BE2C (cell line): ENCODE measurements at regions not wholly inside any gene's neighbourhood (a gene's known extent, or its start where the extent isn't known, plus 50 kb on each side); places are given as distances from the start of the nearest gene placed in this dataset.

Experiments
- DNase-seq: peaks from one replicate; pipeline ENCODE4 v3.0.0-alpha.2; 2020
- H3K27me3 ChIP-seq: fragments of 250-450 bp; sonication (Bioruptor Pico); 2 replicates; pipeline ENCODE4 v1.5.1; 2020; ENCODE audit warnings: mild to moderate bottlenecking
- H3K36me3 ChIP-seq: fragments of 250-450 bp; sonication (Bioruptor Pico); 2 replicates; pipeline ENCODE4 v1.5.1; 2020; ENCODE audit warnings: mild to moderate bottlenecking
- H3K4me1 ChIP-seq: fragments of 250-450 bp; sonication (Bioruptor Pico); 2 replicates; pipeline ENCODE4 v1.5.1; 2020
- H3K4me3 ChIP-seq: 2 replicates; pipeline ENCODE4 v1.5.1; 2011; ENCODE audit warnings: low read depth, low read length
- H3K9me3 ChIP-seq: fragments of 250-450 bp; sonication (Bioruptor Pico); 2 replicates; pipeline ENCODE4 v1.5.1; 2020
- CTCF ChIP-seq: IDR thresholded peaks from 2 replicates; pipeline ENCODE4 v1.5.1; 2012; ENCODE audit warnings: mild to moderate bottlenecking, low read depth, low read length

- no peak for TF ChIP-seq CTCF
- DNase-seq: no peak
- Histone ChIP-seq H3K9me3 (no peaks in the 10 kb centered on the region), H3K4me3 (no peak overlapping the region), H3K36me3 (no peaks in the 10 kb centered on the region), H3K4me1 (no peaks in the 10 kb centered on the region), H3K27me3 (no peaks in the 10 kb centered on the region)
These were observed 142.9 kb downstream of the TFAP2A start for GRCh38 chr6:10271982-10272381.

GRCh38 chr6:10269814-10270472, 144.9 kb downstream of the TFAP2A start:
- H3K4me1 ChIP-seq: no peaks in the 10 kb centered on the region
- no peak for DNase-seq
- H3K36me3 ChIP-seq: no peaks in the 10 kb centered on the region
- no peak overlapping the region for H3K4me3 ChIP-seq
- no peaks in the 10 kb centered on the region for H3K9me3 ChIP-seq
- TF ChIP-seq CTCF: no peak
- no peaks in the 10 kb centered on the region for H3K27me3 ChIP-seq

- Histone ChIP-seq H3K4me1 (no peaks in the 10 kb centered on the region), H3K27me3 (no peaks in the 10 kb centered on the region), H3K36me3 (no peaks in the 10 kb centered on the region), H3K9me3 (no peaks in the 10 kb centered on the region), H3K4me3 (no peak overlapping the region)
- TF ChIP-seq CTCF: no peak
- DNase-seq: no peak
These were observed 146.1 kb downstream of the TFAP2A start for GRCh38 chr6:10268611-10269310.

- TF ChIP-seq CTCF: no peak
- no peaks in the 10 kb centered on the region for H3K36me3 ChIP-seq
- no peak overlapping the region for H3K4me3 ChIP-seq
These were observed 146.8 kb downstream of the TFAP2A start for GRCh38 chr6:10268111-10268510.

GRCh38 chr6:10266462-10266861, 148.4 kb downstream of the TFAP2A start:
- TF ChIP-seq CTCF: no peak
- H3K4me3 ChIP-seq: no peak overlapping the region
- no peaks in the 10 kb centered on the region for H3K27me3 ChIP-seq
- H3K9me3 ChIP-seq: no peaks in the 10 kb centered on the region
- H3K36me3 ChIP-seq: no peaks in the 10 kb centered on the region
- no peak for DNase-seq
- no peaks in the 10 kb centered on the region for H3K4me1 ChIP-seq

More at GRCh38 chr6:10268111-10268510, 146.8 kb downstream of the TFAP2A start:
- Histone ChIP-seq H3K4me1 (no peaks in the 10 kb centered on the region), H3K9me3 (no peaks in the 10 kb centered on the region), H3K27me3 (no peaks in the 10 kb centered on the region)
- no peak for DNase-seq

GRCh38 chr6:10266061-10266460, 148.8 kb downstream of the TFAP2A start:
- H3K4me3 ChIP-seq: no peak overlapping the region
- TF ChIP-seq CTCF: no peak
- no peaks in the 10 kb centered on the region for H3K27me3 ChIP-seq
- H3K36me3 ChIP-seq: no peaks in the 10 kb centered on the region
- H3K9me3 ChIP-seq: no peaks in the 10 kb centered on the region
- DNase-seq: no peak
- no peaks in the 10 kb centered on the region for H3K4me1 ChIP-seq
